ACC112 (cell line): ENCODE measurements at regions not wholly inside any gene's neighbourhood (a gene's known extent, or its start where the extent isn't known, plus 50 kb on each side); places are given as distances from the start of the nearest gene placed in this dataset.
"Not testable (repeated sequence)": the region's sequence is repeated elsewhere in the genome, so short reads cannot be mapped to it uniquely, and the experiment has no call there.

Source experiments
- H2AFZ ChIP-seq: fragments of 200-600 bp; sonication (generic); one replicate; pipeline ENCODE4 v1.6.0; 2017; ENCODE audit warnings: antibody characterized with exemption, low read length; ENCODE audit not compliant: unreplicated experiment
- H3K27ac ChIP-seq: fragments of 200-600 bp; sonication (generic); 2 replicates; pipeline ENCODE4 v1.5.1; 2014; ENCODE audit warnings: low read depth, mild to moderate bottlenecking, antibody characterized with exemption, low read length, moderate library complexity
- H3K27me3 ChIP-seq: fragments of 200-600 bp; sonication (generic); 2 replicates; pipeline ENCODE4 v1.6.1; 2014; ENCODE audit warnings: mild to moderate bottlenecking, antibody characterized with exemption, low read length, moderate library complexity, mixed read lengths; ENCODE audit not compliant: insufficient read depth
- H3K36me3 ChIP-seq: fragments of 200-600 bp; sonication (generic); 2 replicates; pipeline ENCODE4 v1.6.1; 2016; ENCODE audit warnings: mild to moderate bottlenecking, antibody characterized with exemption, low read length, moderate library complexity, mixed read lengths; ENCODE audit not compliant: insufficient read depth
- H3K4me1 ChIP-seq: fragments of 200-600 bp; sonication (generic); one replicate; pipeline ENCODE4 v1.6.1; 2016; ENCODE audit warnings: low read length, mixed read lengths; ENCODE audit not compliant: insufficient read depth, unreplicated experiment, control insufficient read depth
- H3K4me3 ChIP-seq: fragments of 200-600 bp; sonication (generic); 2 replicates; pipeline ENCODE4 v1.5.1; 2014; ENCODE audit warnings: mild to moderate bottlenecking, low read depth, low read length
- H3K79me2 ChIP-seq: fragments of 200-600 bp; sonication (generic); one replicate; pipeline ENCODE4 v1.6.0; 2016; ENCODE audit warnings: low read length; ENCODE audit not compliant: control insufficient read depth, unreplicated experiment, insufficient read depth

DNA sequence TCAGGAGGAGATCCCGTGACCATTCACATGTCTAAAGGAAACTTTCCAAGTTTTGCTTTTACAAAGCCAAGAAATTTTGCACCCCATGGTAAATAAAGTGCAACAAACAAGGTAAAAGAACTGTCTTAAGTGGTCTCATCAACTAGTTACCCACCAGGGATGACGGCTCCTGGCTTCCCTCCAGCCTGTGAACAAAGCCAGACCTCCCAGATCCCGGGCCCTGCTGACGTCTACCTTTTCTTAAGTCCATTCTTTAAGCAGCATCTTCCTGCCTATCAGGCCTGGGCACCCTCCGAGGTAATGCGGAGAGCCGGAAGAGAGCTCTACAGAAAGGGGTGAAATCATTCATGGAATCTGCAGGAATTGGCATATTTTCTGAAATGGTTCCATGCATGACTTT is 58.0 kb upstream of the DAAM1 start:
- Histone ChIP-seq H2AFZ (no peak overlapping the region), H3K79me2 (no peaks in the 10 kb centered on the region), H3K4me1 (no peaks in the 10 kb centered on the region), H3K4me3 (no peak overlapping the region), H3K27me3 (no peaks in the 10 kb centered on the region), H3K36me3 (no peaks in the 10 kb centered on the region), H3K27ac (no peak overlapping the region)

DNA sequence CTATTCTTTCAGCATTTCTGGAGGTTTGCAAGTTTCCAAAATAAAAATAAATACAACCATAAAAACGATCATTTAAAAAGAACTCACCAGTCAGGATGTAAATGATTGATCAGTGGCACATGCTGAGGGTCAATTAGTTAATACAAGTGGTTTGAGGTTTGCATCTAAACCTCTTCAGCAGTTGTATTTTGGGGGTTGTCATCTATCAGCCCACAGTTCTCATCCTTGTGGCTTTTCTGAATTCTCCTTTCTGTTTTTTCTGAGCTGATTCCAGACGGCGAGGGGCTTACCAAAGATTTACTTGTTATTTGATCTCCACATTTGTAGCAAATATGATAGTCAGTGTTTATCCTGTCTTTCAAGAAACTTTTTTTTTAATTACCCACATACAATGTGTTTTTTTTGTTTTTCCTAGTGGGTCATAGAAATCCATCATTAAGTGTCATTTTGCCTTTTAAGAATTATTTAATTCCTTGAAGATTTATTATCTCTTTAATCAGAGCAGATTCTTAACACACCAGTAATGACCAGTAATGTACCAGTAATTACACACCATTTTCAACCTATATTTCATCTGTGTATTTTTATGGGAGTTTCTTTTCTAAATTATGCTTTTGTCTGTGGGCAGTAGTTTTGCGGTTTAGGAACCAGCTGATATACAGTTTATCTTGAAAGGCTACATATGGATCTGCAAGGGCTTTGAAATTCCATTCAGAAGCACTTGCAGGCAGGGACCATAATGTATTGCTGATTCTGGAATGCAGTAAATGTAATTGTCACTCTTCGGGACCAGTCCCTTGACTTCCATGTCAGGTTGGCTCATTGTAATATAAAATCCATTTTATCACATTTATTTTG is 56.3 kb upstream of the DAAM1 start:
- H2AFZ ChIP-seq: no peak overlapping the region
- no peaks in the 10 kb centered on the region for H3K79me2 ChIP-seq
- no peak overlapping the region for H3K27ac ChIP-seq
- no peaks in the 10 kb centered on the region for H3K36me3 ChIP-seq
- H3K4me3 ChIP-seq: no peak overlapping the region
- H3K27me3 ChIP-seq: no peaks in the 10 kb centered on the region
- no peaks in the 10 kb centered on the region for H3K4me1 ChIP-seq

DNA sequence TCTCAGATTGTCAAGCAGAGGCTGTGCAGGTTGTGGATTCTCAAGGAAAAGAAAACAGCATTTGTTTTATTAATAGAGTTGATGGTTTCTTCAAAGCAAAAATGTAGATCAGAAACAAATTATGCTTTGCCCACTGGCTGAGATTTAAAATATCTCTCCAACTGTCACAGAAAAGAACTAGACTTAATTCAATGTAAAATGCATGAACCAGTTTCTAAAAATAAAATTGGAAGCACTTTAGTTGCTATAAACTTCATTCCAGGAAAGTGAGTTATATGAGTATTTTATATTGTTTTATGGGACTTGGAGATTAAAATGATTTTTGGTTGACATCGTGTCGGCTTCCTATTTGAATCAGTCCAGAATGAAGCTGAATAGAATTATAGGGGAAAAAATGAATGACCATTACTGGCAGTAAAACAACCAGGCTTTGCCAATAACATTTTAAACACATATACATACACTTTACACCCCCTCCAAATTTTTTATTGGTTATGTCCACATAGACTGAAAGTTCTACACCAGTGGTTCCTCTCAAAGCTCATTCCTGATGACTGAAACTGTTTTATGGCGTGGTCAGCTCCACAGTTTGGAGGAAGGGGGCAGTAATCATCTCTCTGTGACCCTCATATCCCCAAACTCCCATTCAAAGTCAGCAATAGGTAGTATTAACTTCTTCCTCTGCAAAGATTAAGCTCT is 55.5 kb upstream of the DAAM1 start:
- Histone ChIP-seq H3K79me2 (no peaks in the 10 kb centered on the region), H3K36me3 (no peaks in the 10 kb centered on the region), H3K4me1 (no peaks in the 10 kb centered on the region), H3K27me3 (no peaks in the 10 kb centered on the region), H3K27ac (no peak overlapping the region), H2AFZ (no peak overlapping the region), H3K4me3 (no peak overlapping the region)

DNA sequence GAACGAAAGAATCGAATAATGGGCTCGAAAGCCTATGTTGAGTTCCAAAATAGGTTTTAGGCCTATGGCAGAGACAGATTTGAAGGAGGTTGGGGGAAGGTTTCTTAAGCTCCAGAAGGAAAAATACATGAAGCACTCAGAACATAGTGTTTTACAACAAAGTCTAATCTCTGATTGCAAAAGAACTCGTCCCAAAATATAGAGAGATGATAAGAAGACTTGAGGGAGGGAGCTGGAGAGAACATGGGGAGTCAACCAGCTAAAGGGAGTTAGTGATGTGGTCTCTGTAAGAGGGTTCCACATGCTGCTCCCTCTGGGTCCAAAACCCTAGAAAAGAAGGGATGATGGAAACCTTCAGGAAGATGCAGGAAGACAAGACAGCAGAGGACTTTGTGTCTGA is 54.8 kb upstream of the DAAM1 start:
- Histone ChIP-seq H3K4me3 (no peak overlapping the region), H3K27me3 (no peaks in the 10 kb centered on the region), H3K79me2 (no peaks in the 10 kb centered on the region), H3K36me3 (no peaks in the 10 kb centered on the region), H3K4me1 (no peaks in the 10 kb centered on the region), H3K27ac (no peak overlapping the region), H2AFZ (no peak overlapping the region)

DNA sequence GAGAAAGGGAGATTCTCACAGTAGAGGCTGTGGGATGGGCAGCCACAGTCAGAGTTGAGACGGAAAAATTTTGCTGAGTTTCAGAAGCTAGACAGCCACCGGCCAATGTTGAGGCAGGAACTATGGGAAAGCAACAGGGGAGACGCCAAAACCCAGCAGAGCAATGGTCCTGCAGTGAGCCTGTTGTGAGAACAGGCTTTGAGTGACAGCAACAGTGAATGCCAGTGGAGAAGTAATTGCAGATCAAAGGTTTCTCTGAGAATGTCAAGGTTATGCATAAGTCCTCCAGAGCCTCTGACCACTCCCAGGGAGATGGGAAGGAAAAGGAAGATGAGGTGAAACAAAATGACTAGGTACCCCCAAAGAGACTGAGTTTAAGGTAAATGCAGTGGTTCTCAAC is 54.2 kb upstream of the DAAM1 start:
- H3K4me1 ChIP-seq: no peaks in the 10 kb centered on the region
- no peak overlapping the region for H3K27ac ChIP-seq
- H3K4me3 ChIP-seq: no peak overlapping the region
- no peaks in the 10 kb centered on the region for H3K27me3 ChIP-seq
- no peak overlapping the region for H2AFZ ChIP-seq
- H3K36me3 ChIP-seq: no peaks in the 10 kb centered on the region
- H3K79me2 ChIP-seq: no peaks in the 10 kb centered on the region

DNA sequence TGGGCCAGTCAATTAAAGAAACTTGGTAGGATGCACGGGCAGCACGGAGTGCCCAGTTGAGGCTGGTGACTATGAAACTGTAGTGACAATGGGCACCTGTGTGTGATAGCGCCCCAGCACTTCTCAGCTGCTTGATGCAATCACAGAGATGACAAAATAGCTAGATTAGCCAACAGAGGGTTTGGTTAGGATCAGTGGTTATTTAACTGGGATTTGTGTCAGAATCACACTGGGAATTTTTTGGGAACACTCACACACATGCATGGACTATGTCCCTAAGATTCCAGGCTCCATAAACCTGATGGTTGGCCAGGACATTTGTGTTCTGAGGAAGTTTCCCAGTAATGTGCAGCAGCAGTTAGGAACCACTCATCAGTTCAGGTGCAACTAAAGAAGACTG is 51.2 kb upstream of the DAAM1 start:
- no peak overlapping the region for H3K4me3 ChIP-seq
- no peaks in the 10 kb centered on the region for H3K36me3 ChIP-seq
- H3K4me1 ChIP-seq: no peaks in the 10 kb centered on the region
- H3K27me3 ChIP-seq: no peaks in the 10 kb centered on the region
- H3K27ac ChIP-seq: no peak overlapping the region
- H2AFZ ChIP-seq: no peak overlapping the region
- no peaks in the 10 kb centered on the region for H3K79me2 ChIP-seq

DNA sequence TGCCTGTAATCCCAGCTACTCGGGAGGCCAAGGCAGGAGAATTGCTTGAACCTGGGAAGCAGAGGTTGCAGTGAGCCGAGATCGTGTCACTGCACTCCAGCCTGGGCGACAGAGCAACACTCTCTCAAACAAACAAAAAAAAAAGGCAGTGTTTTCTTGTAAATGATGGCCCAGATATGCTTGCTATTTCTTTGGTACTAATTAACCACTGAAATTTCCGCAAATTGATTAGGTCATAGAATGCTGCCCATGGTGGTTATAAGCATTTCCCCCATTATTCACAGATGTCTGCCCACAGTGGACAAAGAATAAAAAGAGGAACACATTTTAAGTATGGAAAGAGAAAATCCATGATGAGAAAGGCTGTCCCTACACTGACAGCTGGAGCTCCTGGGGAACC is 49.9 kb upstream of the DAAM1 start:
- not testable (repeated sequence) for H2AFZ ChIP-seq, H3K27me3 ChIP-seq, H3K36me3 ChIP-seq, H3K79me2 ChIP-seq, H3K27ac ChIP-seq, H3K4me3 ChIP-seq, H3K4me1 ChIP-seq
